WTC11 (cell line): ENCODE measurements at regions not wholly inside any gene's neighbourhood (a gene's known extent, or its start where the extent isn't known, plus 50 kb on each side); places are given as distances from the start of the nearest gene placed in this dataset.

Experiments used
- ATAC-seq: fragments of 200-7000 bp; cut with Tn5 transposase; 2 replicates; pipeline ENCODE4 v1.10.0; 2021; ENCODE audit warnings: mild to moderate bottlenecking, moderate library complexity
- CTCF ChIA-PET: fragments of 300-600 bp; sonication (Branson Sonifier 250); formaldehyde crosslinking; loops from one replicate; lab custom pipeline; 2021; ENCODE audit warnings: antibody characterized with exemption; lab: Charles Lee
- POLR2A ChIA-PET: fragments of 350-600 bp; sonication (Branson Sonifier 250); formaldehyde crosslinking; loops from one replicate; lab custom pipeline; 2021; ENCODE audit warnings: antibody characterized with exemption; lab: Charles Lee
- DNase-seq: peaks from one replicate; pipeline ENCODE4 v3.0.0; 2021; ENCODE audit warnings: low spot score
- H3K27ac Mint-ChIP-seq: 2 replicates; pipeline ENCODE4 v1.8.0; 2021; ENCODE audit warnings: mixed read lengths
- H3K27me3 Mint-ChIP-seq: 2 replicates; pipeline ENCODE4 v1.8.0; 2021; ENCODE audit warnings: low read depth, mild to moderate bottlenecking, moderate library complexity, mixed read lengths
- H3K36me3 Mint-ChIP-seq: 2 replicates; pipeline ENCODE4 v1.8.0; 2021; ENCODE audit warnings: mixed read lengths
- H3K4me1 Mint-ChIP-seq: 2 replicates; pipeline ENCODE4 v1.8.0; 2022; ENCODE audit warnings: mixed read lengths
- H3K4me3 Mint-ChIP-seq: 2 replicates; pipeline ENCODE4 v1.8.0; 2021; ENCODE audit warnings: mild to moderate bottlenecking, moderate library complexity, mixed read lengths
- H3K9me3 Mint-ChIP-seq: 2 replicates; pipeline ENCODE4 v1.8.0; 2021; ENCODE audit warnings: mixed read lengths
- CBFB ChIP-seq: sonication (generic); formaldehyde crosslinking; IDR thresholded peaks from 2 replicates; pipeline ENCODE4 v1.8.1; 2022; ENCODE audit warnings: mild to moderate bottlenecking, low read depth, missing genetic modification reagents
- CREB1 ChIP-seq: sonication (generic); formaldehyde crosslinking; IDR thresholded peaks from 2 replicates; pipeline ENCODE4 v1.8.0; 2023; ENCODE audit warnings: mild to moderate bottlenecking, missing genetic modification reagents
- FOXJ3 ChIP-seq: sonication (generic); formaldehyde crosslinking; IDR thresholded peaks from 2 replicates; pipeline ENCODE4 v1.9.0; 2021; ENCODE audit warnings: missing genetic modification reagents, mild to moderate bottlenecking, borderline replicate concordance
- GRHL2 ChIP-seq: fragments of 250-450 bp; sonication (Bioruptor Pico); IDR thresholded peaks from 2 replicates; pipeline ENCODE4 v1.8.0; 2022; ENCODE audit warnings: mild to moderate bottlenecking, moderate library complexity; ENCODE audit not compliant: insufficient replicate concordance, severe bottlenecking
- HMGA2 ChIP-seq: fragments of 250-450 bp; sonication (Bioruptor Pico); IDR thresholded peaks from 2 replicates; pipeline ENCODE4 v1.4.0; 2021; ENCODE audit warnings: mild to moderate bottlenecking, moderate library complexity
- HMGXB4 ChIP-seq: sonication (generic); formaldehyde crosslinking; IDR thresholded peaks from 2 replicates; pipeline ENCODE4 v1.8.1; 2023; ENCODE audit warnings: mild to moderate bottlenecking, moderate library complexity, missing genetic modification reagents
- JUN ChIP-seq: sonication (generic); formaldehyde crosslinking; IDR thresholded peaks from 2 replicates; pipeline ENCODE4 v1.8.0; 2023; ENCODE audit warnings: mild to moderate bottlenecking, missing genetic modification reagents
- KAT7 ChIP-seq: sonication (generic); formaldehyde crosslinking; IDR thresholded peaks from 2 replicates; pipeline ENCODE4 v1.8.1; 2023; ENCODE audit warnings: missing genetic modification reagents, mild to moderate bottlenecking, borderline replicate concordance
- MYBL2 ChIP-seq: sonication (generic); formaldehyde crosslinking; IDR thresholded peaks from 2 replicates; pipeline ENCODE4 v1.8.1; 2023; ENCODE audit warnings: mild to moderate bottlenecking, moderate library complexity, missing genetic modification reagents
- NFYB ChIP-seq: sonication (generic); formaldehyde crosslinking; conservative IDR thresholded peaks from 2 replicates; pipeline ENCODE4 v1.8.0; 2022; ENCODE audit warnings: low read depth, missing genetic modification reagents
- NR2C2 ChIP-seq: sonication (generic); formaldehyde crosslinking; IDR thresholded peaks from 2 replicates; pipeline ENCODE4 v1.8.0; 2022; ENCODE audit warnings: mild to moderate bottlenecking, missing genetic modification reagents
- OVOL2 ChIP-seq: fragments of 250-450 bp; sonication (Bioruptor Pico); IDR thresholded peaks from 2 replicates; pipeline ENCODE4 v1.9.0; 2021; ENCODE audit warnings: mild to moderate bottlenecking, borderline replicate concordance
- PRDM15 ChIP-seq: sonication (generic); formaldehyde crosslinking; IDR thresholded peaks from 2 replicates; pipeline ENCODE4 v1.8.0; 2022; ENCODE audit warnings: missing genetic modification reagents
- PRRX2 ChIP-seq: fragments of 250-450 bp; sonication (Bioruptor Pico); IDR thresholded peaks from 2 replicates; pipeline ENCODE4 v1.8.0; 2021; ENCODE audit warnings: mild to moderate bottlenecking
- RORB ChIP-seq: fragments of 250-450 bp; sonication (Bioruptor Pico); IDR thresholded peaks from 2 replicates; pipeline ENCODE4 v1.9.0; 2021; ENCODE audit warnings: mild to moderate bottlenecking
- SMAD4 ChIP-seq: sonication (generic); formaldehyde crosslinking; IDR thresholded peaks from 2 replicates; pipeline ENCODE4 v1.8.0; 2022; ENCODE audit warnings: mild to moderate bottlenecking, missing genetic modification reagents
- SOX15 ChIP-seq: fragments of 250-450 bp; sonication (Bioruptor Pico); IDR thresholded peaks from 2 replicates; pipeline ENCODE4 v1.9.0; 2021; ENCODE audit warnings: mild to moderate bottlenecking
- TEAD1 ChIP-seq: sonication (generic); formaldehyde crosslinking; IDR thresholded peaks from 2 replicates; pipeline ENCODE4 v1.8.0; 2022; ENCODE audit warnings: mild to moderate bottlenecking, missing genetic modification reagents
- USF2 ChIP-seq: sonication (generic); formaldehyde crosslinking; IDR thresholded peaks from 2 replicates; pipeline ENCODE4 v1.8.1; 2023; ENCODE audit warnings: mild to moderate bottlenecking, missing genetic modification reagents, moderate library complexity
- ZBTB43 ChIP-seq: sonication (generic); formaldehyde crosslinking; IDR thresholded peaks from 2 replicates; pipeline ENCODE4 v1.8.1; 2023; ENCODE audit warnings: mild to moderate bottlenecking, missing genetic modification reagents
- TF ChIP-seq, protein P1 (sequence below): sonication (generic); formaldehyde crosslinking; IDR thresholded peaks from 2 replicates; pipeline ENCODE4 v1.8.1; 2022; ENCODE audit warnings: mild to moderate bottlenecking, moderate library complexity, missing genetic modification reagents
- TF ChIP-seq, protein P2 (sequence below): sonication (generic); formaldehyde crosslinking; IDR thresholded peaks from 2 replicates; pipeline ENCODE4 v1.8.0; 2023; ENCODE audit warnings: missing genetic modification reagents
- TF ChIP-seq, protein P3 (sequence below): sonication (generic); formaldehyde crosslinking; IDR thresholded peaks from 2 replicates; pipeline ENCODE4 v1.8.0; 2022; ENCODE audit warnings: mild to moderate bottlenecking, missing genetic modification reagents
- TF ChIP-seq, protein P4 (sequence below): sonication (generic); formaldehyde crosslinking; IDR thresholded peaks from 2 replicates; pipeline ENCODE4 v1.8.1; 2022; ENCODE audit warnings: low read depth, mild to moderate bottlenecking, moderate library complexity, missing genetic modification reagents, borderline replicate concordance

DNA sequence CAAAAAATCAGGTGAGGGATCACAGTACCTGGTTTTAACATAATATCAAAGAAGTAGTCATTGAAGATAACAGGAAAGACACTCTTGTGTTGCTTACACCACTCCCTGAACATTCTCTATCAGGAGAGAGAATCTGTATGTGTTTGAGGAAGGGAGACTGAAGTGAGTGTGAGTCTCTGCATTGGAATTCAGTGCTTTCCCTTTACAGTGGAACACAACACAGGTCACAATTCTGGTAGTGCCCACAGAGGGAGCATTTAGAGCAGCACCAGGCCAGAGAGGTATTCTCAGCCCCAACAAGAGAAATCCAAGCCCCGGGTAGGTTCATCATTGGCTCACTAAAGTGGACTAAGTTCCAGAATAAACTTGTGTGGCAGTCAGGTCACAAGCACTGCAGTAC, 64.7 kb upstream of the UBQLN2 start:
- ATAC-seq (no peak), DNase-seq (no peak)
- Mint-ChIP-seq H3K4me1 (no peaks in the 10 kb centered on the region), H3K27ac (no peak overlapping the region), H3K36me3 (no peaks in the 10 kb centered on the region), H3K27me3 (no peaks in the 10 kb centered on the region), H3K9me3 (peaks cover 6% of the 10 kb centered on the region; the same call in 1 of the 2 replicates), H3K4me3 (no peak overlapping the region)
- CTCF ChIA-PET = no interaction called here
- TF ChIP-seq CBFB (CRISPR knock-in tag) (no peak), NFYB (no peak), OVOL2 (CRISPR knock-in tag) (no peak), TEAD1 (CRISPR knock-in tag) (no peak), MYBL2 (no peak), USF2 (CRISPR knock-in tag) (no peak)
- TF ChIP-seq, protein P1, sequence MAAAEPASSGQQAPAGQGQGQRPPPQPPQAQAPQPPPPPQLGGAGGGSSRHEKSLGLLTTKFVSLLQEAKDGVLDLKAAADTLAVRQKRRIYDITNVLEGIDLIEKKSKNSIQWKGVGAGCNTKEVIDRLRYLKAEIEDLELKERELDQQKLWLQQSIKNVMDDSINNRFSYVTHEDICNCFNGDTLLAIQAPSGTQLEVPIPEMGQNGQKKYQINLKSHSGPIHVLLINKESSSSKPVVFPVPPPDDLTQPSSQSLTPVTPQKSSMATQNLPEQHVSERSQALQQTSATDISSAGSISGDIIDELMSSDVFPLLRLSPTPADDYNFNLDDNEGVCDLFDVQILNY (CRISPR knock-in tag) = no peak
- TF ChIP-seq, protein P2, sequence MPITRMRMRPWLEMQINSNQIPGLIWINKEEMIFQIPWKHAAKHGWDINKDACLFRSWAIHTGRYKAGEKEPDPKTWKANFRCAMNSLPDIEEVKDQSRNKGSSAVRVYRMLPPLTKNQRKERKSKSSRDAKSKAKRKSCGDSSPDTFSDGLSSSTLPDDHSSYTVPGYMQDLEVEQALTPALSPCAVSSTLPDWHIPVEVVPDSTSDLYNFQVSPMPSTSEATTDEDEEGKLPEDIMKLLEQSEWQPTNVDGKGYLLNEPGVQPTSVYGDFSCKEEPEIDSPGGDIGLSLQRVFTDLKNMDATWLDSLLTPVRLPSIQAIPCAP = no peak
- POLR2A ChIA-PET = no interaction called here

GRCh38 chrX:56499372-56499771, 64.1 kb upstream of the UBQLN2 start:
- no peaks in the 10 kb centered on the region for H3K36me3 Mint-ChIP-seq
- peaks cover 2% of the 10 kb centered on the region; the same call in 1 of the 2 replicates for H3K9me3 Mint-ChIP-seq
- ChIA-PET POLR2A (no interaction called here), CTCF (no interaction called here)
- ATAC-seq (no peak), DNase-seq (no peak)
- H3K4me3 Mint-ChIP-seq = no peak overlapping the region
- TF ChIP-seq KAT7 (CRISPR knock-in tag) (no peak), HMGA2 (CRISPR knock-in tag) (no peak), PRDM15 (CRISPR knock-in tag) (no peak), GRHL2 (CRISPR knock-in tag) (no peak), RORB (no peak), SMAD4 (no peak), NR2C2 (CRISPR knock-in tag) (no peak), SOX15 (CRISPR knock-in tag) (no peak), CBFB (CRISPR knock-in tag) (no peak), JUN (CRISPR knock-in tag) (no peak), CREB1 (no peak), HMGXB4 (CRISPR knock-in tag) (no peak), ZBTB43 (CRISPR knock-in tag) (no peak), FOXJ3 (CRISPR knock-in tag) (no peak), PRRX2 (CRISPR knock-in tag) (no peak)
- TF ChIP-seq, protein P3, sequence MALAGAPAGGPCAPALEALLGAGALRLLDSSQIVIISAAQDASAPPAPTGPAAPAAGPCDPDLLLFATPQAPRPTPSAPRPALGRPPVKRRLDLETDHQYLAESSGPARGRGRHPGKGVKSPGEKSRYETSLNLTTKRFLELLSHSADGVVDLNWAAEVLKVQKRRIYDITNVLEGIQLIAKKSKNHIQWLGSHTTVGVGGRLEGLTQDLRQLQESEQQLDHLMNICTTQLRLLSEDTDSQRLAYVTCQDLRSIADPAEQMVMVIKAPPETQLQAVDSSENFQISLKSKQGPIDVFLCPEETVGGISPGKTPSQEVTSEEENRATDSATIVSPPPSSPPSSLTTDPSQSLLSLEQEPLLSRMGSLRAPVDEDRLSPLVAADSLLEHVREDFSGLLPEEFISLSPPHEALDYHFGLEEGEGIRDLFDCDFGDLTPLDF = no peak
- TF ChIP-seq, protein P1 (CRISPR knock-in tag) = no peak
- TF ChIP-seq, protein P4, sequence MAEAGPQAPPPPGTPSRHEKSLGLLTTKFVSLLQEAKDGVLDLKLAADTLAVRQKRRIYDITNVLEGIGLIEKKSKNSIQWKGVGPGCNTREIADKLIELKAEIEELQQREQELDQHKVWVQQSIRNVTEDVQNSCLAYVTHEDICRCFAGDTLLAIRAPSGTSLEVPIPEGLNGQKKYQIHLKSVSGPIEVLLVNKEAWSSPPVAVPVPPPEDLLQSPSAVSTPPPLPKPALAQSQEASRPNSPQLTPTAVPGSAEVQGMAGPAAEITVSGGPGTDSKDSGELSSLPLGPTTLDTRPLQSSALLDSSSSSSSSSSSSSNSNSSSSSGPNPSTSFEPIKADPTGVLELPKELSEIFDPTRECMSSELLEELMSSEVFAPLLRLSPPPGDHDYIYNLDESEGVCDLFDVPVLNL (CRISPR knock-in tag) = no peak
- H3K4me1 Mint-ChIP-seq = no peaks in the 10 kb centered on the region
- no peak overlapping the region for H3K27ac Mint-ChIP-seq
- H3K27me3 Mint-ChIP-seq = no peaks in the 10 kb centered on the region
